Hematopoietic multipotent progenitor cell treated with erythropoietin and hydrocortisone succinate and interleukin-3 and kit ligand, for 4 days (in vitro differentiated cells): ENCODE measurements at regions not wholly inside any gene's neighbourhood (a gene's known extent, or its start where the extent isn't known, plus 50 kb on each side); places are given as distances from the start of the nearest gene placed in this dataset.

Source experiments
- DNase-seq: peaks from one replicate; pipeline ENCODE4 v3.0.0-alpha.2; 2015

DNA sequence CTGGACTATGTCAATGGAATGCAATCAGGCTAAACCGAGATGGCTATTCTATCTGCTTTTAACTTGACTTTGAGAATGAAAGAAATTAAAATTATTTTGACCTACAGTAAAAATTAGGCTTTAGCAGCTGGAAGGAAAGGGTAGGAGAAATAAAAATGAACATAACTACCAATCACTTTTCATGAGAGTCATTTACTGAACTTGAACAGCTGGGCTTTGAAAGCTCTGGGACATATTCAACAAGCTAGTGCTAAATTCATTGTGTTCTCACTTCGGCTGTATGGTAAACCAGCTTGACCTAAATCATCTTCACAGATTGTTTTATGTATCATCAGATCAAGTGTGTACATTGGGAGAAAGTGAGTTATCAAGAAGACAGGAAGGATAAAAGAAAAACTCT lies 161.5 kb upstream of the STXBP5 start:
- DNase-seq: no peak

DNA sequence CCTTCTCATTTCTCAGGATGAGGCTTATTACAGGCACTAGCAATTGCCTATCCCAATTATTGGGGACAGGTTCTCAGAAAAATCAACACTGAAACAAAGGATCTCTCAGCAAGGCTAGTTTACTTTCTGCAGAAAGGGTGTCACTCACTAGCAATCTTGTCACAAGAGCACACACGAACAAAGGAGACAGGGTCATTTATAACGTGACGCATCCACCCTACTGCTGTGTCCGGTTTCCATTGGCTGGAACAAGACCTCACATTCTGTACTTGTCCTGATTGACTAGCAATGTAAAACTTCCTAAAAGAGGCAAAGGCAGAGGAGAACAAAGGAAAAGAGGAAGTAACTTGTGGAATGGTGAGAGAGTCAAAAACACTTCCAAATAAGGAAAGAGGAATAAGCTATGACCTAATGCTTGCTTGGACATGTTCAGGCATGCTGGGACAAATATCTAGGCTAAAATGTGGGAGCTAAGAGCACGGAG lies 160.2 kb upstream of the STXBP5 start:
- no peak for DNase-seq

DNA sequence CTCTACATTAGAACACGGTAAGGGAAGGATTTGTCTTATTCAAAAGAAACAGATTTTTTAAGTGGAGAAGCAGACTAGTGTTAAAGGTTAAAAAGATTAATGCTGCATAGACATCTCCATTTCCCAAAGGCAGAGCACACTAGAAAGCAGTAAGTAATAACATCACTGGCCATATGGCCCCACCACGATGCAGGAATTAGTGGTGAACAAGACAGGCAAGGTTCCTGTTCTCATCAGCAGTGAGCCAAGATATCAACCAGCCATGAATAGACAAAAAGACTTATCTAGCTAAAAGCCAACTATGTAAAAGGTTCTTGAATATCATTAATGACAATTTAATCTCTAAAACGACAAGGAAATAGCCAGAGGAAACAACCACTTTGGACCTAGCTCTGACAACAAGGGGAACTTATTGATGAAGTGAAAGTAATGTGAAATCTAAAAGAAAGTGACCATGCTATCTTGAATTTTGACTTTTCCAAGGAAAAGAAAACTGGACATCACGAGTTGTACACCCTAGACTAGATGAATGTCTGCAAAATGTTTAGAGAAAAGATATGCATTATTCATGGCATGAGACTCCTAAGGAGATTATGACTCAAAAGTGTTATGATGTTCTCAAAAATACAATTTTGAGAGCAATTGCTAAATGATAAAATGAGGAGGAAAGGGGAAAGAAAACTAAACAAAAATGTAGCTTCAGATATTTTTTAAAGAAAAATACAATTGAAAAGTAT lies 157.9 kb upstream of the STXBP5 start:
- DNase-seq: peak; percentile 53

DNA sequence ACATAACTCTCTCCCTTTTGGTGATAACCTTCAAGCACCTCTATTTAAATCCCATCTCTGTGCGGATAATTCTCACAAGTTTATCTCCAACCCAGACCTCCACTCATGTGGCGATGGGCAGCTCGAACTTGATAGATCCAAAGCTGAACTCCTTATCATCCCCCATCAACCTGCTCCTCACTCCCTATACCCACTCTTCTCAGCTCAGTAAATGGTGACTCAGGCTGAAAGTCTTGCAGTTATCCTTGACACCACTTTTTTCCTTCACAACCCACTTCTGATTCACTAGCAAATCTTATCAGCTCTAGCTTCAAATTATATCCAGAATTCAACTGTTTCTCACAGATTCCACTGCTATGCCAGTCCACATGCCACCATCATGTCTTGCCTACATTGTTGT lies 155.3 kb upstream of the STXBP5 start:
- DNase-seq: no peak

DNA sequence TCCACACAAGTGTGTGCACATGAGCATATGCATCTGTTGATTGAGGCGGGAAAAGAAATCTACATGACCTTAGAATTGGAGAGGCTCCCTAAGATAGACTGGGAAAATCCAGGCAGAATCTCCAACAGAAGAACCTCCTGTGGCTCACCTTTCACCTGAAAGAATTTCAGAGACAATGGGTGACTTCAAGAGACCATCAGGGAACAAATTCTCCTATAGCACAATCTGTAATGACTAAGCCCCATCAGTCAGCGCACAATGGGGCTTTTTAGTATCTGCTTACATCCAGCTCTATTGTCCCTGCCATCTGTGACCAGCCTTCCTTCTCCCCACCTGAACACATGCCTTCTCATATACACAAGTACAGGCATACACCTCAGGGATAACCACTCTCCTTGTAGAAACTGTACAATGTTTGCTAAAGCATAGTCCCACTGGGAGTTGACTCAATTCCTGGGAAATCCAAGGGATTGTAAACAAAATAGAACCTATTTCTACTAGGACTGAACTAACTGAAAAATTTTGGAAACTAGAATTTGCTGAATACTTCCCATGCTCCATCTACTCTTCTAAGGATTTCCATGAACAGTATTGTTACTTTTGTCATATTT lies 150.8 kb upstream of the STXBP5 start:
- no peak for DNase-seq

DNA sequence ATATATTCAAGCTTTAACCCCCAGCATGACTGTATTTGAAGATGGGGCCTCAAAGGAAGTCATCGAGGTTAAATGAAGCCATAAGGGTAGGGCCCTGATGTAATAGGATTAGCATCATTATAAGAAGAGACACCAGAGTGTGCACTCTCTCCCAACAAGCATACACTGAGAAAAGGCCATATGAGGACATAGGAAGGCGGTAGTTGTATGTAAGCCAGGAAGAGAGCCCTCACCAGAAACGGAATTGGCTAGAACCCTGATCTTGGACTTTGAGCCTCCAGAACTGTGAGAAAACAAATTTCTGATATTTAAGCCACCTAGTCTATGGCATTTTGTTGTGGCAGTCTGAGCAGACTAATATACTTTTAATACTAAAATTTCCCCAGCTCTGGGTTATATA lies 150.1 kb upstream of the STXBP5 start:
- DNase-seq: peak; percentile 32

DNA sequence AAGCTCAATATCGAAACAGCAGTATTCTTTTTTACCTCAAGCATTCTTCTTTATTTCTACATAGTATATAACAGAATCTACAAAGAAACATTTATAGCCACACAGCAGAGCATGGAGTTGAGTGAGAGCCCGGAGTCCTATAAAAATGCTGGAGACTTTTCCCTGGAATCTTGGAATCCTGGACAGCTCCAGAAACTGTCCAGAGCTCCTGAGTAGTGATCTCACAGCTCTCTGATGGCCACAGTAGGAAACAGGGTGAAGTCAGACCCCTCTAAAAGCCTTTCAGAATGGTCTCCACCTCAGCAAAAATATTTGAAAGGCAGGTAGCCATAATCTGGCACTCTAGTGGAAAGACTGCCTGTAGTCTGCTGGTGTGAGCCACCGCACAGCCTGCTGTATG lies 149.3 kb upstream of the STXBP5 start:
- no peak for DNase-seq

DNA sequence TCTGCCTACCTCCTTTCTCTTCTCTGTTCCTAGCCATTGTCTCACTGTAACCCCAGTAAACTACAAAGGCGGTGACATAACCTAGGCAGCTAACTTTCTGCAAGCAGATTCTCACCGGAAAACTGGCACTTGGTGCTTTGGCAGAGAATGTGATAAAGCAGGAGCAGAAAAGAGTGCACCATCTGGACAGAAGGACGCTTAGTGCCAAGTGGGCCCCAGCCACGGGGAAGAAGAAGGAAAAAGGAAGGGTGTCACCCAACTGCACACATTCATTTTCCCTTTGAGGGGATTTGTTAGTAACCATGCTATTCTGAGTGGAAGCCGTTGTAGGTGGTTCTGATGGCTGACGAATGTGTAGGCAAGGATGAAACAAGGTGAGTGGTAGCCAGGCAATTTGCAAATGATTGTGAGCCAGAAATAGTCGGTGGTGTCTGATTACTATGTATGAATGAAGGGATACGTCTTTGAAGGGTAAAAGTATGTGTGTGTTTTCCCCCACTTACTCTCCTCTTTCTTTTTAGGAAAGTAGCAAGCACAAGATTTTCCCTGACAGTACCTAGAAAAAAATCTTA lies 148.3 kb upstream of the STXBP5 start:
- DNase-seq: no peak

DNA sequence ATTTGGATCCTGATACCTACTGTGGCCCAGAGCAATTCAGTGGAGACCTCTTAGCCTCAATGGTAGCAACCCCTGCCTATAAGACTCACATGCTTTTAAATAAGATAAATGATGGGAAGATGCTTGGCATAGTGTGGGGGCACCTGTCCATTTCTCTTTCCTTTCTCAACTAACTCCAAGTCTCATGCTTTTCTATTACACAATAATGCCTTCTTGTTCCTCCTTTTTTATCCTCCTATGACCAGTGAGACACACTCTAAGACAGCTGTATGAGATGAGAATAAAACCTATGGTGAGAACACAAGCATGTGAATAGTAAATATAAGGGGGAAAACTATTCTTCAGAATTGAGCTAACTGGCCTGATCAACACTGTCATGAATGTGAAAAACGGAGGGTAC lies 147.0 kb upstream of the STXBP5 start:
- DNase-seq: peak; percentile 40

DNA sequence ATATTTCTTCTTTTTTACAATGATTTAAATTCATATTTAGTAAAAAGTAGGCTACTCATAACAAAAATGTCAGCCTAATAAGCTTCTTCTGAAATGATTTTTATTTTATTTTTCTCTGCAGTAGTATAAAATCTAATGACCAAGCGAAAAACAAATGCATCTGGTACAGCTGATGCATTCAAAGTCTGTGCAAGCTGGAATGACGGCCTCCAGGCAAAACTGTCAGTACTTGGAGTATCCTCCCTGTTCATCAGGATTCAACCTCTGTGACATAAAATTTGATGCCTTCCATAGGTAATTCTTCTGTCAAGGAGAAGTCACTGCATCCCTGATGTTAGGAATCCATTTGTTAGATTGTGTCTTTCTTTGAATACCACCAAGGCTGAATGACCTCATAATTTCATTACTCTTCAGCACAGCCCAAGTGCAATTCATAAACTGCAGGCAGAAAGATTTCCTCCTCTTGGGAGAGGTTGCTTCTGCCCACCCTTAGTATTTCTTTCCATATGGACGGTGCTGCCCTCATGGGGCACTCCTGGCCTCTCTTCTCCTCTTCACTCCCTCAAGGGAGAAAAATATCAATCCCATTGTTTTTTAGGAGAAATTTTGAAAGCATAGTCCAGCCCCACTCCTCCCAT lies 146.4 kb upstream of the STXBP5 start:
- DNase-seq: no peak

DNA sequence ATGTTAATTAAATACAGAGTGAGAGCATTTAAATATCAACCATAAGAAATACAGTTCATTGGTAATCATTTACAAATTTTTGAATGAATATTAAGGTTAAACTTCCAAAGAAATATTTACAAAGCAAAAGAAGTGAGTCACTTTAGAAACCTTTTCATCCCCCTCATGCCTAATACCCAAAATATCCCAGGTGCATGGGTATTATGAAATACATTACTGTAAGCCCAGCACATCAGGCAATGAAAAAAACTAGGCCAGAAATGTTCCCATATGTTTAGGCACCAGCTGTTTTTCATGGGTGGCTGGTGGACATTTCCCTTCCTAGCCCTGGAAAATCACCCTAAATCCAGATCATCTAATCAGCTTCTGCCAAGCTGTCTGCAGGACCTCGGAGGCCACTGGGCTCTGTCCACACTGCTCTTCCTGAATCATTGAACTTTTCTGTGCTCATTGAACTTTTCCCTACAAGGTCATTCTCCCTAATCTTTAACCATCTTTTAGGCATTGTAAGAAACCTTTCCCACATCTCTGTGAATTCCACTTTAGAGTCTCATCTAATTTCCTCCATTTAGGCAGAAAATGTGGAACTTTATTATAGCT lies 145.3 kb upstream of the STXBP5 start:
- DNase-seq: no peak

DNA sequence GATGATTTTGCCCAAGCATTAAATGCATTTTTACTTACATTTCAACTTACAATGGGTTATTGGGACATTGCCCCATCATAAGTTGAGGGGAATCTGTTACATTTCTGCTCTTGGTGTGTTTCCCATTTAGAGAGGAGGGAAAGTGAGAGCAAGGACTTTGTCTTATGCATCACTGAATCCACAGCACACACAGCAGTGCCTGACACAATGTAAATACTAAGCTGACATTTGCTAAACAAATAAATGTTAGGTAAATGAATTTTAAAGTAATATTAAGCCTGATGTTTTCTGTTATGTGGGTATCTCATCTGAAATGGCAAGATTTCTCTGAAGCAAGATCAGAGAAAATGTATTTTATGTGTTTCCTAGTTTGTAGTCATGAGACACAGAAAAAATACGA lies 143.6 kb upstream of the STXBP5 start:
- no peak for DNase-seq

DNA sequence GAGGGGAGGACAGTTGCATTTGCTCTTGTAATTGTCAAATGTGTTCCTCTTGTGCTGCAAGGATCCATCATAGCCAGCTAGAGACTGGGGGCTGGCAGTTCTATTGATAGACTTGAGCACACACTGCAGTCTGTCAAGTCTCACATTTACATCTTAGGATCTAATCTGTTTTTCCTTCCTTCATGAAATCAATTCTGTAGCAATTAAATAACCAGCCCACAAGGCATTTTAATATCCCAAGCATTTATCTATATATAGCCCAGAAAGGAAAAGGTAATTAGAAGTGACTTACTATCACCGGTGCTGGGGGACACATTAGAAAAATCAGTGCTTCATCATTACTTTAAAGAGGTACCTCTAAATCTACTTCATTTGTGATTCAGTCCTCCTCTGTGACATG lies 143.0 kb upstream of the STXBP5 start:
- DNase-seq: no peak

DNA sequence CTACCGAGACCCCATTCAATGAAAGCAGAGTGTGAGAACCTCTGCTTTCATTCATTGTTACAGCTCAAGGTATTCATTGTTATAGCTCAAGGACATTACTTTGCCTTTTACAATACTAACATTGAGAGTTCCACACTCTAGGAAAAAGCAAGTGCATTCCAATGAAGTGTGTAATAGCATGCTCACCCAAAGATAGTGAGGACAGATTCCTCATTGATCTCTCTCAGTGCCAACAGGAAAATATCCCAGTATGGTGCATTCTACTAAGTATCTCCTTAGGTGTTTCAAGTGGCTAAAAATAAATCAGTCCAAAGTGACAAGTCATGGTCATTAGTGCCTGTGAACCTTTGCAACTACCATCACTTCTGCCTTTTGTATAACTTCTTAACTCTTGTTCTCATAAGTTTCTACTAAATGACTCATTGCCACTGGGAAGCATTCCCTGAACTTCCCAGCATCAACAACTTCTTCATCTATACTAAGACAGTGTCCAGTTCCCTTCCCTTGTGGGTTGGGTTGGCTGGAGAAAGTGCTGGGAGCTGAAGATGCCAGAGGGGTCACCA lies 140.7 kb upstream of the STXBP5 start:
- DNase-seq: no peak

DNA sequence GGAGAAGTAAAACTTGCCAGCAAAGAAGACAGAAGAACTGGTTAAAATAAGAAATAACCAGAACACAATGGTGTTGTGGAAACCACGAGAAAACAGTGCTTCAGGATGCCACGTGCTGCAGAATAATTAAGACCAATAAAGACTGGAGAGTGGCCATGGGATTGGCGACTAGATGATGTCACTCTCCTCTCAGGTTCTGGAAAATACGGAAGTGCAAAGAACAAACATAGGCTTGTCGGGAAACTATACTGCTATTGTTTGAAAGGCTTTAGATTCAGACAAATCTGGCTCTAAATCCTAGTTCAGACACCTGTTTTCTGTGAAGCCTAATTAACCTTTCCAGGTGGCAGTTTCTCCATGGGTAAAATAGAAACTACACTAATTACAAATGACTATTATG lies 138.4 kb upstream of the STXBP5 start:
- DNase-seq: no peak

DNA sequence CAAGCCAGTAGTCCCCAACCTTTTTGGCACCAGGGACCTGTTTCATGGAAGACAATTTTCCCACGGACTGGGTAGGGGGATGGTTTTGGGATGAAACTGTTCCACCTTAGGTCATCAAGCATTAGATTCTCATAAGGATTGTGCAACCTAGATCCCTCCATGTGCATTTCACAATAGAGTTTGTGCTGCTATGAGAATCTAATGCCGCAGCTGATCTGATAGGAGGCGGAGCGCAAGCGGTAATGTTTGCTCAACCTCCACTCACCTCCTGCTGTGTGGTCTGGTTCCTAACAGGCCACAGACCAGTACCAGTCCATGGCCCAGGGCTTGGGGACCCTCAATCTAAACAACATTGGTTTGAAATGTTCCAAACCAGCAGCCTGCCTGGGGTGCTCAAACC lies 137.0 kb upstream of the STXBP5 start:
- peak; percentile 38 for DNase-seq

DNA sequence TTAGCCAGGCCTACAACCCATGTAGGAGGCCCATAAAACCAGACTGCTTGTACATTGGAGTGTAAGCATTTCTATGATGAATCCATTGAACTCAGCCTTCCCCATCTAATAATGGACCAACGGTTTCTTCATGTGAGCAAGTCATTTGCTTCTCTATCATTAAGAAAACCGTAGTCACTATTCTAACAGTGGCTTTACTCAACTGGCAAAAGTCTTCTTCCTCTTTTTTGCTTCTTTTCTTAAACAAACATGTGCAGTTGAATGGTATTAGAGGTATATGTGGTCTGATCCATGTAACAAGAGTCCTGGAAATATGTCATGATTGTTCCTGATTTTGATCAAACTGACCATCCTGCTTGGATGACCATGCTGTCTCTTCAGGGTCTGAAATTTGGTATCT lies 132.4 kb upstream of the STXBP5 start:
- DNase-seq: peak; percentile 68

DNA sequence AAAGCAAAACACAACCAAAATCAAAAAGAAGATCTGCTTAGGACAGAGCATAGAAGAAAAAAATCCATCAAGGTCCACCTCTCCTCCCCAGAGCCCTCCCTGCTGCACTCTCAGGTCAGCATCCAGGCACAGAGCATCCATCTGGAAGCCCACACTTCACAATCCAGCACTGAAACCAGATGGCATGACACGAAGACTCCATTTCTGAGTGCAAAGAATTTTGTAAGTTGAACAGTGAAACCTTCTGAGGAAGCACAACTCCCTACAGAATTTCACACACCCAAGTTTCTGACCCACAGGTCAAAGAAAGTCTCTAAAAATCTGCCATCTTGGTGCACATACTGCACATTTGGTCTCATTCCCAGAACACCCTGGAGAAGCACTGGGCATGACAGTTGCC lies 128.8 kb upstream of the STXBP5 start:
- DNase-seq: no peak

DNA sequence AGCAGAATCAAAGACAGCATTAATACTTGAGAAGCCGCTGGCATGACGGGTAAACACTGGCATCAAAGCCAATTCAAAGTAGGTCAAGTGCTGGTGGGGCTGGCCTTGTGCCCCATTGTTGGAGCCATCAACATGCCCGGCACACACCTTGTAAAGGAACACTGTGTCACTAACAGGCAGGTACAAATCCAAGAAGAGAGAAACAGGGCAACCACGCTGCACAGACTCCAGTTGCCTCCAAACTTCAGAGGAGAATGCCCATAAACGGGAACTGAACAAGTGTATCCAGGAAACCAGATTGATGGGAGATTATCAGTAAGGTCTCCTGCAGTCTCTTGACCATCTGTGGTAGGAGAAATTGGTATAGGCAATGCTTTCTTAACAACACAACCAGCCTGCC lies 127.0 kb upstream of the STXBP5 start:
- no peak for DNase-seq

DNA sequence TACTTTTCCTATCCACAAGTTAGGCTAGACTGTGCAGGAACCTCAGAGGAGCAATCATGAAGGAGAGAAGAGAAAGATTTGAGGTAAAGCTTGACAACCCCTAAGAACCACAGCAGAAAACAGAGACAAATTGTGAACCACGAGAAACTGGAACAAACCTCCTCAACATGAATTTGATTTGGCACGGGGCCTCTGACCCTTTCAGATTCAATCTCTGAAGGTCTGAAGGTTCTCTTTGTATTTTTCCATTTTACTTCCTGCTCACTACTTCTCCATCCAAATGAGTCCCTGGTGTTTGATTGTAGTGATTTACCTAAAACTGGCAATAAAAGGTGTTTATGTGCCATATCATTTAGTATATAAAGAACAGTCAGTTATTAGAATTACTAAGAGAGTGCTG lies 126.1 kb upstream of the STXBP5 start:
- no peak for DNase-seq

DNA sequence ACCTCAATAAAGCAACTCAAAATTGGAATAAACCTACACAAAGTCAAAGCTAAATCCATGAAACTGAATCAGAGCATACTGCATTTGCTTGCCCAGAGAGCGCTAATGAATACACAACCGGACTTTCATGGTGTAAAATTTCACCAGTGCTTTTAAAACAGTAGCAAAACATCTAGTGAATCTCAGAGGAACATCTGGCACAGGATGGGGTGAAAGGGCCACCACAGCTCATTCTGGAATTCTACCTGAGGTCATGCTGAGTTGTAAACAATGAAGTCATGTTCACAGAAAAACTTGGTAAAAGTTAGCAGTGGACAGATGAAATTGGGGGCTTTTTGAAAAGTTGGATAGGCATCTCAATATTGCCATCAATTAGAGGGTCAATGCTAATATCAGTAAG lies 125.6 kb upstream of the STXBP5 start:
- no peak for DNase-seq

DNA sequence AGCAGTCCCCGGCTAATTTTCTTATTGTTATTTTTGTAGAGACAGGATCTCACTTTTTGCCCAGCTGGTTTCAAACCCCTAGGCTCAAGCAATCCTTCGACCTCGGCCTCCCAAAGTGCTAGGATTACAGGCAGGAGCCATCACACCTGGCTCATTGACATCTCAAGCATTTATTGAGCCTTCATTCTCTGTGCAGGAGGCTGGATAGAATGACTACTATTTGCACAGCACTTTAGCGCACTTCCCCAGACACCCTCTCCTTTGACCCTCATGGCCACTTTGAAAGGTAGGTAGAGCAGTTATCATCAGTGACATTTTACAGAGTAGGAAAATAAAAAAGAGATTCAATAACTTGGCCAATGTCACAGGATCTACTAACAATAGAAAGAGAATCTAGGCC lies 124.0 kb upstream of the STXBP5 start:
- DNase-seq: no peak

DNA sequence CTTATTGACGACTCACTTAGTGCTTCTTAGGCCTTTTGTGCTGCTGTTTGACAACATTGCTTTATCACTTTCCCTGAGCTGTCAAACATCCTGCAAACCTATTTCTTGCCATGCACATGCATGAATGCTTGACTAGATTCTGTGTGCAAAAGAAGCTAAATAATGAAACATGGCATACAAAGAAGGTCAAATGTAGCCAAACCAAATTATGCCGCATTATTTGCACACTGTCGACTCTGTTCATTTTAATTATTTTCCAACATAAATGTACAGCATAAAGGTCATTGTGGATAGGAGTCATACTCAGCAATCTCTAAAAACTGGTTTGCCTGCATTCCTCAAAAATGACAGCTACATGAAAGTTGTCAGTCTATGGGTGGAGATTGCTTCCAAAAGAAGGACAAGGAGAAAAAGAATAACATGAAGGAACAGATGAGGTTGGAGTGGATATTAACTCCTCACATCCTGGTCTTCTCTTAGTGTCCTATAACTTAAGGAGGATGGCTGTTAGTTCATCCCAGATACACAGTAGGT lies 123.1 kb upstream of the STXBP5 start:
- DNase-seq: no peak
